NOMO-1 treated with DMSO at 0.1 percent for 48 hours (cell line): ENCODE measurements at regions not wholly inside any gene's neighbourhood (a gene's known extent, or its start where the extent isn't known, plus 50 kb on each side); places are given as distances from the start of the nearest gene placed in this dataset.

ENCODE experiments used
- DNase-seq: peaks from one replicate; lab custom pipeline; 2025; ENCODE audit not compliant: unreplicated experiment; lab: John Stamatoyannopoulos, UW

GRCh38 chr4:181960384-181960783 lies 282.8 kb upstream of the TENM3 start:
- DNase-seq = no peak

GRCh38 chr4:181962321-181962720 lies 280.9 kb upstream of the TENM3 start:
- DNase-seq = no peak

GRCh38 chr4:181964731-181965130 lies 278.5 kb upstream of the TENM3 start:
- DNase-seq = no peak

- no peak for DNase-seq
These were observed 277.1 kb upstream of the TENM3 start for GRCh38 chr4:181966104-181966551.

GRCh38 chr4:181967401-181967800 lies 275.8 kb upstream of the TENM3 start:
- DNase-seq = no peak

GRCh38 chr4:181968371-181968770 lies 274.8 kb upstream of the TENM3 start:
- no peak for DNase-seq

- no peak for DNase-seq
These were observed 274.1 kb upstream of the TENM3 start for GRCh38 chr4:181969151-181969550.

- DNase-seq = no peak
These were observed 272.8 kb upstream of the TENM3 start for GRCh38 chr4:181970366-181970765.

- peak; percentile 51 for DNase-seq
These were observed 271.8 kb upstream of the TENM3 start for GRCh38 chr4:181971411-181971810.

- DNase-seq = no peak
These were observed 271.2 kb upstream of the TENM3 start for GRCh38 chr4:181971973-181972372.

GRCh38 chr4:181976764-181977163 lies 266.4 kb upstream of the TENM3 start:
- no peak for DNase-seq

- DNase-seq = no peak
These were observed 260.8 kb upstream of the TENM3 start for GRCh38 chr4:181982437-181982836.

GRCh38 chr4:181982856-181983255 lies 260.3 kb upstream of the TENM3 start:
- no peak for DNase-seq

- no peak for DNase-seq
These were observed 255.8 kb upstream of the TENM3 start for GRCh38 chr4:181987392-181987791.

GRCh38 chr4:181989071-181989470 lies 254.1 kb upstream of the TENM3 start:
- DNase-seq = no peak

- DNase-seq = no peak
These were observed 251.7 kb upstream of the TENM3 start for GRCh38 chr4:181991369-181992108.

GRCh38 chr4:181998398-181999295 lies 244.6 kb upstream of the TENM3 start:
- no peak for DNase-seq

GRCh38 chr4:182000077-182000476 lies 243.1 kb upstream of the TENM3 start:
- DNase-seq = no peak

GRCh38 chr4:182010876-182011275 lies 232.3 kb upstream of the TENM3 start:
- DNase-seq = no peak

- no peak for DNase-seq
These were observed 229.0 kb upstream of the TENM3 start for GRCh38 chr4:182014164-182014563.

- no peak for DNase-seq
These were observed 228.2 kb upstream of the TENM3 start for GRCh38 chr4:182015014-182015413.

GRCh38 chr4:182015893-182016292 lies 227.3 kb upstream of the TENM3 start:
- no peak for DNase-seq
